PC-9 (cell line): ENCODE measurements at regions not wholly inside any gene's neighbourhood (a gene's known extent, or its start where the extent isn't known, plus 50 kb on each side); places are given as distances from the start of the nearest gene placed in this dataset.

Experiments
- EZH2 ChIP-seq: fragments of 200-600 bp; sonication (generic); IDR thresholded peaks from 2 replicates; pipeline ENCODE4 v1.8.0; 2017; ENCODE audit warnings: antibody characterized with exemption, low read depth
- TF ChIP-seq, protein P1 (sequence below): fragments of 200-600 bp; sonication (generic); conservative IDR thresholded peaks from 2 replicates; pipeline ENCODE4 v1.6.1; 2017; ENCODE audit warnings: mixed run types, antibody characterized with exemption, mild to moderate bottlenecking, moderate library complexity

- TF ChIP-seq, protein P1, sequence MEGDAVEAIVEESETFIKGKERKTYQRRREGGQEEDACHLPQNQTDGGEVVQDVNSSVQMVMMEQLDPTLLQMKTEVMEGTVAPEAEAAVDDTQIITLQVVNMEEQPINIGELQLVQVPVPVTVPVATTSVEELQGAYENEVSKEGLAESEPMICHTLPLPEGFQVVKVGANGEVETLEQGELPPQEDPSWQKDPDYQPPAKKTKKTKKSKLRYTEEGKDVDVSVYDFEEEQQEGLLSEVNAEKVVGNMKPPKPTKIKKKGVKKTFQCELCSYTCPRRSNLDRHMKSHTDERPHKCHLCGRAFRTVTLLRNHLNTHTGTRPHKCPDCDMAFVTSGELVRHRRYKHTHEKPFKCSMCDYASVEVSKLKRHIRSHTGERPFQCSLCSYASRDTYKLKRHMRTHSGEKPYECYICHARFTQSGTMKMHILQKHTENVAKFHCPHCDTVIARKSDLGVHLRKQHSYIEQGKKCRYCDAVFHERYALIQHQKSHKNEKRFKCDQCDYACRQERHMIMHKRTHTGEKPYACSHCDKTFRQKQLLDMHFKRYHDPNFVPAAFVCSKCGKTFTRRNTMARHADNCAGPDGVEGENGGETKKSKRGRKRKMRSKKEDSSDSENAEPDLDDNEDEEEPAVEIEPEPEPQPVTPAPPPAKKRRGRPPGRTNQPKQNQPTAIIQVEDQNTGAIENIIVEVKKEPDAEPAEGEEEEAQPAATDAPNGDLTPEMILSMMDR: no peak
- no peak for TF ChIP-seq EZH2
These were observed 186.2 kb downstream of the CYLD start for GRCh38 chr16:50928065-50928464.
